GM19397 (cell line): ENCODE measurements at regions not wholly inside any gene's neighbourhood (a gene's known extent, or its start where the extent isn't known, plus 50 kb on each side); places are given as distances from the start of the nearest gene placed in this dataset.
"Not testable (repeated sequence)": the region's sequence is repeated elsewhere in the genome, so short reads cannot be mapped to it uniquely, and the experiment has no call there.

Source experiments
- ATAC-seq: cut with Tn5 transposase; IDR thresholded peaks from one replicate; pipeline ENCODE4 v1.9.1; 2021; ENCODE audit warnings: mild to moderate bottlenecking, moderate library complexity; ENCODE audit not compliant: unreplicated experiment

DNA sequence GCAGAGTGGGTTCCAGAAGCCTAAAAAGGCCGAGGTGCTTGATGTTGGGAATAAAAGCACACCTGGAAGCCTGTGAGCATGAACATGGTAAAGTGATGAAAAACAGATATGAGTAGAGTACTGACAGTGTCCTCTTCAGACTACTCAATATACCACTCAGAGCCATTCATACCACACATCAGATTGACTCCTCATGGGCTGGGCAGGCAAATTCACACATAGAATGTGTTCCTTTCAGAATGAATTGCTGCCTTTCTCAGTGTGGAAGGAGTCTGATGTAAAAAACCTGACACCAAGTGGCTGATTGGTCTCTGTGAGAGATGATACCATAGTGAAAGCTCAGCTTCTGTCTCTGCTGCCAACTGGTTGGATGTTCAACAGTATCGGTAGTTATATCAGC, 442.7 kb downstream of the RAPGEF2 start:
- no peak for ATAC-seq

DNA sequence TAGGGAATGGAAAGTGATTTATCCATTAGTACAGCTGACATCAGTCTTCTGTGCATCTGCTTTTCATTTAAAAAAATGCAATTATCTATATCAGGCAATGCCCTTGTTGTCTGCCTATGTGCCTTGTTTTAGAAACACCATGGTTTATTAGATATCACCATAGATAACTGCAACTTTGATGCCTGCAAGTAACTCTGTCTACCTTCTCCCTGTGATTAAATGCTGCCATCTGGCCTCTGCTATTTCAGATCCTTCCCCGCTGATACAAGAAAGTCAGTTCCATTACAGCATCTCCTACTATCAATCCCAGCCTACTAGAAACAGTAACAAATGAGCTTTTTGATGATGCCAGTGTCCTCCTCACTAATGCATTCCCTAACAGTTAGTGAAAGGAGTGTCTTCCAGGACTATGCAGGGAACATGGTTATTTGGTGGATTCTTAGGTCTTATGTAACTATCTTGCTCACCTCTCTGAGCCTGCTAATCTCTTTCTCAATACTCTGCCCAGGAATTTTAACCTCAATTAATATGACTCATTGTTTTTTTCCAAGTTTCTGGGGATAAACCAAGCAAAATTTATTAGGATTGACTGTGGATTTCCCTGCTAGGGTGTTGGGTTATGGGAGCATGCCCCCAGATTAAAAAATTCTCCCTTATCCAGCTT, 444.9 kb downstream of the RAPGEF2 start:
- ATAC-seq = no peak

GRCh38 chr4:159549098-159549518, 446.2 kb downstream of the RAPGEF2 start:
- no peak for ATAC-seq

GRCh38 chr4:159551281-159551680, 448.4 kb downstream of the RAPGEF2 start:
- no peak for ATAC-seq

DNA sequence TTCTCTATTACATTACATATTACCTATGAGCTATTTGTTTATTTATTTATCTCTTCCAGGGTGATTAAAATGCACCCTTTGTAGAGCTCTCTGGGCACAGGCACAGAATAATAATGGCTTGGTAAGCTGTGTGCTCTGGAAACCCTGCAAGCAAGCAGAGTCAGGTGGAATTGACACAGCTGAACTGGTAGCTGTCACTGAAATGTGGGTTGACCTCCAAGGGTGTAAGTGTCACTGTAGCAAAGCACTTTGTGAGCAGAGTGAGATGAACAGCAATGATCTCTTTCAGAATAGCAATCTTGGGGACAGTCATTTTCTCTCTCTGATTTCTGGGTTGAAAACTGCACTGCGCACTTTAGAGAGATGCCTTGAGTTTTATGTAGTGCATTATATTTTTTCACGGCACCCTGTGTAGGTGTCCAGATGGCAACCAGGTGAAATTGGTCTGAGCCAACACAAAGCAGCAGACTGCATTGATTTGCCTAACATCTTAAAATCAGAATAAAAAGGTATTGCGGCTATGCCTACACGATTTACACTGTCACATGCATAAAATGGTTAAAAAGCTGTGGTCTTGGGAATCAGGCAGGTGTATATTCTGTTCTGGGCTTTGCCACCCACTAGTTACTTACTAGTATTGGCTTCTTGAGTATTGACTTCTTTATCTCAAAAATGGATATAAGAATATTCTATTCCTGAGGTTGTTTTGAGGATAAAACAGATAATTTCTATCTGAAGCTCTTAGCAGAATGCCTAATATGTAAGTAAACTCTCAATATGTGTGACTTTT, 450.3 kb downstream of the RAPGEF2 start:
- ATAC-seq = no peak

DNA sequence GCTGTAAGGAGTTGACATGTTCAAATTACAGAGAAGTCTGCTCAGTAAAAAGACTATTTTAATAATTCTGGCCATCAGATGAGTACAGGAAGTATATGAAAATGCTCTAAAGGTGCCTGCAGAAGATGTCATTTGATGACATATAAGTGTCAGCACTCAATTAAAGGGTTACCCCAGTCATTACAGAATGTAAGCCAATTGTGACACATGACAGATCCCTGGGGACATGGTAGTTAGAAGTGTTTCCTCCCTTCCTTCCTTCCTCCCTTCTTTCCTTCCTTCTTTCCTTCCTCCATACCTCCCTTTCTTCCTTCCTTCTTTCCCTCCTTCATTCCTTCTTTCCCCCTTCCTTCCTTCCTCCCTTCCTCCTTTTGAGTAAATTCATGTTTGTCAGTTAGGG, 453.0 kb downstream of the RAPGEF2 start:
- ATAC-seq = no peak

GRCh38 chr4:159562366-159562765, 459.5 kb downstream of the RAPGEF2 start:
- ATAC-seq = no peak

DNA sequence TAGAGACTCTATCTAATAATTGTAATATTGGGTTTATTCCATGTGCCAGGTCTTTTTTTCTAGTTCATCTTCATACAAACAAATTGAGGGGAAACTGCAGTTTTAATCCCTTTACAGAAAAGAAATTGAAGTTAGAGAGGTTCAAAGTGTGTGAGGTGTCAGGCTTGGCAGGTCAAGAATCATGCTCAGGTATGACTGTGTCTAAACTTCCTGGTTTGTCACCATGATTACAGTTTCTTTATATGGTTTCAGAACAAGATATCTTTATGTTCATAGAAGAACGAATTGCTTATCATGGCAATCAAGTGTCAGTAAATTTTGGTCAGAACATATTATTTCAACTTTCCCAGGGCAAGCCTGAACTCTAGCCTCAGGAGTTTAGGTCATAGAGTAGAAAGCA, 460.4 kb downstream of the RAPGEF2 start:
- no peak for ATAC-seq

- ATAC-seq = no peak
Observed at GRCh38 chr4:159564615-159565014, 461.7 kb downstream of the RAPGEF2 start.

GRCh38 chr4:159566786-159567185, 463.9 kb downstream of the RAPGEF2 start:
- no peak for ATAC-seq

GRCh38 chr4:159577241-159577640, 474.4 kb downstream of the RAPGEF2 start:
- ATAC-seq = no peak

DNA sequence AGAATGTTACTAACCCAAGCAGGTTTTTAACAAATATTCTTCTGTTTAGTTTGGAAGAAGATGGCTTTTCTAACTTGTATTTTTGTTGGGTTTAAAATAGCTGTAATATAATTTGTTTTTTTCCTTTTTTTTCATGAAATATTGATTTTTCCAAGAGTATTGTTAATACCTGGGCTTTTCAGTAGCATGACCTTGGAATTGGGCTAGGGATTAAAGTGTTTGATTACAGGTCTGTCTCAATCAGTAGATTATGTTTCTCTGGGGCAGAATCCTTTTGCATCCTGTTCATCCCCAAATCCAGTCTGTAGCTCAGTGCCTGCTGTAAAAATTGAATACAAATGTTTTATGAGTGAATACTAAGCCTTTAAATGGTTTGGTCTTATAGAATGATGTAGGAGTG, 479.8 kb downstream of the RAPGEF2 start:
- no peak for ATAC-seq

DNA sequence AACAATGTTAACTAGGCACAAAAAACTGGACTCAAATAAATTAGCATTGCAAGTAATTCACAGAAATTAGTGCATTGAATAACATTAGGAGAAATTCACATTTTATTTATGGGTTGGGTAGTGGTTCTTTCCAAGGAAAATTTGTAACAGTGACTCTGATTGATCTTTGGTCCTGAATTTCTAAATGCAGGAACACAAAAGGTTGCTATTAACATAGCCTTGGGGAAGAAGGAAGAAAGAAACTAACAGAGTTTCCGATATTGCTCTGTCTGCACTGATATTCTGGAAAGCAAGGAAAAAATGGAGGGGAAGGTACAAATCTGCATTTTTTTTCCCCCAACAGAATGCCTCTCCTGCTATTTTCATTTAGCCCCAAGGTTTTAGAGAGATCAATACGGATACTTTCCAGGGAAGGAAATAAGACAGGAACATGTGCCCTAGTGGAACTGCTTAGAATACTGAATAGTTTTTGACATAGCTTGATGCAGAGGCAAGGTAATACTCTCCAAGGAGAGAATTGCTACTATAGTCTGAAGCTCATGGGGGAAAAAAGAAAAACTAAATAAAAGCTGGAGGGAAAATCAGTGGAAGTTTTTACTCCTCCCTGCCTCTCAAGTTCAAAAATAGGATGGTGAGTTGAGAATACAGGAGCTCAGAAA, 490.1 kb downstream of the RAPGEF2 start:
- no peak for ATAC-seq

GRCh38 chr4:159593681-159594080, 490.8 kb downstream of the RAPGEF2 start:
- ATAC-seq = no peak

- ATAC-seq = no peak
Observed at GRCh38 chr4:159594576-159594975, 491.7 kb downstream of the RAPGEF2 start.

- not testable (repeated sequence) for ATAC-seq
Observed at GRCh38 chr4:159595101-159595500, 492.2 kb downstream of the RAPGEF2 start.

- ATAC-seq = no peak
Observed at GRCh38 chr4:159598602-159599001, 495.7 kb downstream of the RAPGEF2 start.

DNA sequence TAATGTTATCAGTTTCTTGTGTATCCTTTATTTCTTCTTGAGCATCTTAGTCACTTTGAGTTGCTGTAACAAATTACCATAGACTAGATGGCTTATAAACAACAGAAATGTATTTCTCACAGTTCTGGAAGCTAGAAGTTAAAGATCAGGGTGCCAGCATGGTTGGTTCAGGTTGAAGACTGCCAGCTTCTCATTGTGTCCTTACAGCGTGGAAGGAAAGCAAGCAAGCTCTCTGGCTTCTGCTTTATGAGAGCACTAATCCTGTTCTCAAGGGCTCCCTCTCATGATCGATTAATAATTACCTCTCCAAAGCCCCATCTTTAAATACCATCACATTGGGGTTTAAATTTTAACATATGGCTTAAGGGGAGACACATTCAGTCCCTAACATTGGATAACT, 497.2 kb downstream of the RAPGEF2 start:
- no peak for ATAC-seq

GRCh38 chr4:159604781-159605180, 501.9 kb downstream of the RAPGEF2 start:
- ATAC-seq = no peak

GRCh38 chr4:159606835-159607234, 504.0 kb downstream of the RAPGEF2 start:
- ATAC-seq = no peak

- ATAC-seq = no peak
Observed at GRCh38 chr4:159607809-159608208, 504.9 kb downstream of the RAPGEF2 start.

GRCh38 chr4:159608436-159608835, 505.6 kb downstream of the RAPGEF2 start:
- no peak for ATAC-seq
